Caco-2 (cell line): ENCODE measurements at regions not wholly inside any gene's neighbourhood (a gene's known extent, or its start where the extent isn't known, plus 50 kb on each side); places are given as distances from the start of the nearest gene placed in this dataset.

Experiments
- BruUV-seq: library from RNA; stranded (reverse); fragments of 400-500 nt; replicated peaks from 2 replicates; lab custom pipeline; 2021; lab: Mats Ljungman, UMichigan
- CTCF ChIA-PET: fragments of 300-600 bp; sonication (Branson Sonifier 250); formaldehyde crosslinking; loops from one replicate; lab custom pipeline; 2022; ENCODE audit warnings: antibody characterized with exemption; lab: Charles Lee
- POLR2A ChIA-PET: fragments of 300-600 bp; sonication (Branson Sonifier 250); formaldehyde crosslinking; loops from one replicate; lab custom pipeline; 2022; ENCODE audit warnings: antibody characterized with exemption; lab: Charles Lee
- DNase-seq, 2 experiments: peaks; one replicate each; pipeline versions ENCODE4 v3.0.0 to v3.0.0-alpha.2; 2020 to 2022
- H3K27me3 ChIP-seq: replicated peaks from 2 replicates; pipeline ENCODE4 v1.6.0; 2011; ENCODE audit warnings: low read length; ENCODE audit not compliant: control insufficient read depth, insufficient read depth
- H3K36me3 ChIP-seq: 2 replicates; pipeline ENCODE4 v1.5.1; 2011; ENCODE audit warnings: low read length; ENCODE audit not compliant: control insufficient read depth, insufficient read depth
- H3K4me1 ChIP-seq: fragments of 250-450 bp; sonication (Bioruptor Pico); 2 replicates; pipeline ENCODE4 v1.5.1; 2020; ENCODE audit warnings: mild to moderate bottlenecking
- H3K4me3 ChIP-seq: 2 replicates; pipeline ENCODE4 v1.5.1; 2011; ENCODE audit warnings: low read depth, mild to moderate bottlenecking, control low read depth, low read length
- H3K9me3 ChIP-seq: fragments of 250-450 bp; sonication (Bioruptor Pico); 2 replicates; pipeline ENCODE4 v1.5.1; 2020; ENCODE audit warnings: mild to moderate bottlenecking, moderate library complexity
- H3K27ac Mint-ChIP-seq: one replicate; pipeline ENCODE4 v1.8.0; 2022; ENCODE audit warnings: mixed read lengths; ENCODE audit not compliant: unreplicated experiment
- H3K27me3 Mint-ChIP-seq: one replicate; pipeline ENCODE4 v1.8.0; 2022; ENCODE audit warnings: mixed read lengths; ENCODE audit not compliant: insufficient read depth, unreplicated experiment
- H3K36me3 Mint-ChIP-seq: one replicate; pipeline ENCODE4 v1.8.0; 2022; ENCODE audit warnings: mild to moderate bottlenecking, mixed read lengths; ENCODE audit not compliant: insufficient read depth, unreplicated experiment
- H3K4me1 Mint-ChIP-seq: one replicate; pipeline ENCODE4 v1.8.0; 2022; ENCODE audit warnings: low read depth, mixed read lengths; ENCODE audit not compliant: unreplicated experiment
- H3K4me3 Mint-ChIP-seq: one replicate; pipeline ENCODE4 v1.8.0; 2022; ENCODE audit warnings: mild to moderate bottlenecking, moderate library complexity, mixed read lengths; ENCODE audit not compliant: unreplicated experiment
- H3K9me3 Mint-ChIP-seq: one replicate; pipeline ENCODE4 v1.8.0; 2022; ENCODE audit warnings: mixed read lengths; ENCODE audit not compliant: unreplicated experiment
- intact Hi-C: fragments of 100-400 bp; cut with micrococcal nuclease; formaldehyde crosslinking; loops from one replicate; pipeline ENCODE4 v1.10.0; 2022; ENCODE audit not compliant: unreplicated experiment
- TF ChIP-seq, protein P1 (sequence below), 2 experiments: fragments of 200-600 bp in 1 of 2; IDR thresholded peaks; 1 replicate in 1 of 2; 2 replicates in 1 of 2; pipeline versions ENCODE4 v1.5.1 to v1.8.0; 2011 to 2022; ENCODE audit warnings: antibody characterized with exemption in 1 of 2, control low read depth in 1 of 2, inconsistent platforms in 1 of 2, low read depth in 1 of 2, low read length in 1 of 2, mild to moderate bottlenecking in 1 of 2, moderate library complexity in 1 of 2; ENCODE audit not compliant: insufficient read depth in 1 of 2, severe bottlenecking in 1 of 2, unreplicated experiment in 1 of 2

DNA sequence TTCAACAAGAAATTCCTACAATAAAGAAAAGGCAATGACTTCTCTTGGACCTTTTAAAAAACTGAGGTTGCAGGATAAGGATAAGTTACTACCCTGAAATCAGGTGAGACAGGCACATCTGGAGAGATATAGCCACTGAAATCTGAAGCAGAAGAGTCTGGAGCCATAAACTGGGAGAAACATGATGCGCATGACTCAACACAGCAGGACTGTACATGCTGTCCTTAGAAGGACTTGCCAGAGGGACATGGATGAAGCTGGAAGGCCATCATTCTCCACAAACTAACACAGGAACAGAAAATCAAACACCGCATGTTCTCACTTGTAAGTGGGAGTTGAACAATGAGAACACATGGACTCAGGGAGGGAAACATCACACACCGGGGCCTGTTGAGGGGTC, 1020.2 kb downstream of the AGBL1 start:
- CTCF ChIA-PET, result no interaction called here
- no peaks in the 10 kb centered on the region for H3K36me3 ChIP-seq
- no peak overlapping the region for H3K4me3 Mint-ChIP-seq
- H3K4me3 ChIP-seq, result no peak overlapping the region
- intact Hi-C loops, result no loop called here
- H3K27me3 Mint-ChIP-seq, result no peaks in the 10 kb centered on the region
- H3K27ac Mint-ChIP-seq, result no peak overlapping the region
- no peaks in the 10 kb centered on the region for H3K27me3 ChIP-seq
- no peaks in the 10 kb centered on the region for H3K9me3 ChIP-seq
- TF ChIP-seq, protein P1, sequence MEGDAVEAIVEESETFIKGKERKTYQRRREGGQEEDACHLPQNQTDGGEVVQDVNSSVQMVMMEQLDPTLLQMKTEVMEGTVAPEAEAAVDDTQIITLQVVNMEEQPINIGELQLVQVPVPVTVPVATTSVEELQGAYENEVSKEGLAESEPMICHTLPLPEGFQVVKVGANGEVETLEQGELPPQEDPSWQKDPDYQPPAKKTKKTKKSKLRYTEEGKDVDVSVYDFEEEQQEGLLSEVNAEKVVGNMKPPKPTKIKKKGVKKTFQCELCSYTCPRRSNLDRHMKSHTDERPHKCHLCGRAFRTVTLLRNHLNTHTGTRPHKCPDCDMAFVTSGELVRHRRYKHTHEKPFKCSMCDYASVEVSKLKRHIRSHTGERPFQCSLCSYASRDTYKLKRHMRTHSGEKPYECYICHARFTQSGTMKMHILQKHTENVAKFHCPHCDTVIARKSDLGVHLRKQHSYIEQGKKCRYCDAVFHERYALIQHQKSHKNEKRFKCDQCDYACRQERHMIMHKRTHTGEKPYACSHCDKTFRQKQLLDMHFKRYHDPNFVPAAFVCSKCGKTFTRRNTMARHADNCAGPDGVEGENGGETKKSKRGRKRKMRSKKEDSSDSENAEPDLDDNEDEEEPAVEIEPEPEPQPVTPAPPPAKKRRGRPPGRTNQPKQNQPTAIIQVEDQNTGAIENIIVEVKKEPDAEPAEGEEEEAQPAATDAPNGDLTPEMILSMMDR (IDR thresholded peaks at IDR 0.05; ENCODE audit: insufficient read depth in 1 of 2, low read depth in 1 of 2, low read length in 1 of 2, severe bottlenecking in 1 of 2, unreplicated experiment in 1 of 2), result no peak
- no peaks in the 10 kb centered on the region for H3K4me1 Mint-ChIP-seq
- H3K4me1 ChIP-seq, result no peaks in the 10 kb centered on the region
- DNase-seq, result no peak
- POLR2A ChIA-PET, result no interaction called here
- BruUV-seq, result no TSS peak
- no peaks in the 10 kb centered on the region for H3K36me3 Mint-ChIP-seq
- peaks cover 19% of the 10 kb centered on the region for H3K9me3 Mint-ChIP-seq

GRCh38 chr15:87089551-87089950, 1009.9 kb downstream of the AGBL1 start:
- Mint-ChIP-seq H3K27me3 (peaks cover 3% of the 10 kb centered on the region), H3K27ac (no peak overlapping the region), H3K36me3 (no peaks in the 10 kb centered on the region), H3K4me3 (no peak overlapping the region), H3K4me1 (no peaks in the 10 kb centered on the region), H3K9me3 (no peaks in the 10 kb centered on the region)
- Histone ChIP-seq H3K27me3 (no peaks in the 10 kb centered on the region), H3K4me1 (no peaks in the 10 kb centered on the region), H3K4me3 (no peak overlapping the region), H3K9me3 (no peaks in the 10 kb centered on the region), H3K36me3 (no peaks in the 10 kb centered on the region)
- no TSS peak for BruUV-seq
- CTCF ChIA-PET, result no interaction called here
- intact Hi-C loops, result no loop called here
- DNase-seq, result no peak
- POLR2A ChIA-PET, result no interaction called here
- TF ChIP-seq, protein P1 (IDR thresholded peaks at IDR 0.05; ENCODE audit: insufficient read depth in 1 of 2, low read depth in 1 of 2, low read length in 1 of 2, severe bottlenecking in 1 of 2, unreplicated experiment in 1 of 2), result no peak

- ChIA-PET CTCF (no interaction called here), POLR2A (no interaction called here)
- Histone ChIP-seq H3K9me3 (no peaks in the 10 kb centered on the region), H3K4me3 (no peak overlapping the region), H3K4me1 (no peaks in the 10 kb centered on the region), H3K36me3 (no peaks in the 10 kb centered on the region), H3K27me3 (no peaks in the 10 kb centered on the region)
- no peak for DNase-seq
- TF ChIP-seq, protein P1 (IDR thresholded peaks at IDR 0.05; ENCODE audit: insufficient read depth in 1 of 2, low read depth in 1 of 2, low read length in 1 of 2, severe bottlenecking in 1 of 2, unreplicated experiment in 1 of 2), result no peak
- Mint-ChIP-seq H3K27ac (no peak overlapping the region), H3K36me3 (no peaks in the 10 kb centered on the region), H3K4me3 (no peak overlapping the region), H3K9me3 (no peaks in the 10 kb centered on the region), H3K4me1 (no peaks in the 10 kb centered on the region), H3K27me3 (peaks cover 5% of the 10 kb centered on the region)
- intact Hi-C loops, result no loop called here
- no TSS peak for BruUV-seq
These were observed 1003.5 kb downstream of the AGBL1 start for GRCh38 chr15:87083201-87083600.
